ENCODE measurements at regions not wholly inside any gene's neighbourhood (a gene's known extent, or its start where the extent isn't known, plus 50 kb on each side); places are given as distances from the start of the nearest gene placed in this dataset.

GRCh38 chr5:75928992-75929391, 154.2 kb upstream of the SV2C start:
- Histone ChIP-seq H3K27ac (ENCODE audit: low read depth, low read length) (no peak overlapping the region), H4K20me1 (ENCODE audit: control insufficient read depth, insufficient read depth, low read depth, low read length) (no peaks in the 10 kb centered on the region), H3K9me3 (ENCODE audit: control insufficient read depth, insufficient read depth, low read length) (no peaks in the 10 kb centered on the region), H3K4me2 (ENCODE audit: low read length) (no peak overlapping the region), H3K4me3 (ENCODE audit: low read length) (no peak overlapping the region), H3F3A (ENCODE audit: control insufficient read depth, insufficient read depth) (no peaks in the 10 kb centered on the region), H3K9me2 (replicated peaks; ENCODE audit: control insufficient read depth, low read length) (no peaks in the 10 kb centered on the region), H3K36me3 (ENCODE audit: control insufficient read depth, low read length) (no peaks in the 10 kb centered on the region), H3K4me1 (ENCODE audit: control insufficient read depth, low read length) (no peaks in the 10 kb centered on the region), H3K27me3 (ENCODE audit: control insufficient read depth, low read length) (no peaks in the 10 kb centered on the region), H3K79me2 (ENCODE audit: control insufficient read depth, low read length) (no peaks in the 10 kb centered on the region)
- TF ChIP-seq, protein P1, sequence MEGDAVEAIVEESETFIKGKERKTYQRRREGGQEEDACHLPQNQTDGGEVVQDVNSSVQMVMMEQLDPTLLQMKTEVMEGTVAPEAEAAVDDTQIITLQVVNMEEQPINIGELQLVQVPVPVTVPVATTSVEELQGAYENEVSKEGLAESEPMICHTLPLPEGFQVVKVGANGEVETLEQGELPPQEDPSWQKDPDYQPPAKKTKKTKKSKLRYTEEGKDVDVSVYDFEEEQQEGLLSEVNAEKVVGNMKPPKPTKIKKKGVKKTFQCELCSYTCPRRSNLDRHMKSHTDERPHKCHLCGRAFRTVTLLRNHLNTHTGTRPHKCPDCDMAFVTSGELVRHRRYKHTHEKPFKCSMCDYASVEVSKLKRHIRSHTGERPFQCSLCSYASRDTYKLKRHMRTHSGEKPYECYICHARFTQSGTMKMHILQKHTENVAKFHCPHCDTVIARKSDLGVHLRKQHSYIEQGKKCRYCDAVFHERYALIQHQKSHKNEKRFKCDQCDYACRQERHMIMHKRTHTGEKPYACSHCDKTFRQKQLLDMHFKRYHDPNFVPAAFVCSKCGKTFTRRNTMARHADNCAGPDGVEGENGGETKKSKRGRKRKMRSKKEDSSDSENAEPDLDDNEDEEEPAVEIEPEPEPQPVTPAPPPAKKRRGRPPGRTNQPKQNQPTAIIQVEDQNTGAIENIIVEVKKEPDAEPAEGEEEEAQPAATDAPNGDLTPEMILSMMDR (IDR thresholded peaks at IDR 0.05; ENCODE audit: low read depth, low read length, poor library complexity, severe bottlenecking) = no peak
- TF ChIP-seq EZH2phosphoT487 (IDR thresholded peaks at IDR 0.05; ENCODE audit: borderline replicate concordance, low read length) = no peak

- Histone ChIP-seq H4K20me1 (ENCODE audit: control insufficient read depth, insufficient read depth, low read depth, low read length) (no peaks in the 10 kb centered on the region), H3K4me2 (ENCODE audit: low read length) (no peak overlapping the region), H3K27me3 (ENCODE audit: control insufficient read depth, low read length) (no peaks in the 10 kb centered on the region), H3K27ac (ENCODE audit: low read depth, low read length) (no peak overlapping the region), H3K4me1 (ENCODE audit: control insufficient read depth, low read length) (no peaks in the 10 kb centered on the region), H3F3A (ENCODE audit: control insufficient read depth, insufficient read depth) (no peaks in the 10 kb centered on the region), H3K79me2 (ENCODE audit: control insufficient read depth, low read length) (no peaks in the 10 kb centered on the region), H3K36me3 (ENCODE audit: control insufficient read depth, low read length) (no peaks in the 10 kb centered on the region), H3K4me3 (ENCODE audit: low read length) (no peak overlapping the region), H3K9me3 (ENCODE audit: control insufficient read depth, insufficient read depth, low read length) (no peaks in the 10 kb centered on the region), H3K9me2 (replicated peaks; ENCODE audit: control insufficient read depth, low read length) (no peaks in the 10 kb centered on the region)
- TF ChIP-seq EZH2phosphoT487 (IDR thresholded peaks at IDR 0.05; ENCODE audit: borderline replicate concordance, low read length) = no peak
- TF ChIP-seq, protein P1 (IDR thresholded peaks at IDR 0.05; ENCODE audit: low read depth, low read length, poor library complexity, severe bottlenecking) = no peak
Measured at GRCh38 chr5:75922480-75922879, 160.7 kb upstream of the SV2C start.

GRCh38 chr5:75921011-75921410, 162.2 kb upstream of the SV2C start:
- H3K4me3 ChIP-seq (ENCODE audit: low read length) = no peak overlapping the region
- TF ChIP-seq, protein P1 (IDR thresholded peaks at IDR 0.05; ENCODE audit: low read depth, low read length, poor library complexity, severe bottlenecking) = no peak
- no peak for TF ChIP-seq EZH2phosphoT487 (IDR thresholded peaks at IDR 0.05; ENCODE audit: borderline replicate concordance, low read length)
- H3K27ac ChIP-seq (ENCODE audit: low read depth, low read length) = no peak overlapping the region
- H3K4me2 ChIP-seq (ENCODE audit: low read length) = no peak overlapping the region
- H3F3A ChIP-seq (ENCODE audit: control insufficient read depth, insufficient read depth) = no peaks in the 10 kb centered on the region
- no peaks in the 10 kb centered on the region for H3K9me2 ChIP-seq (replicated peaks; ENCODE audit: control insufficient read depth, low read length)
- H3K79me2 ChIP-seq (ENCODE audit: control insufficient read depth, low read length) = no peaks in the 10 kb centered on the region
- no peaks in the 10 kb centered on the region for H3K4me1 ChIP-seq (ENCODE audit: control insufficient read depth, low read length)
- H3K27me3 ChIP-seq (ENCODE audit: control insufficient read depth, low read length) = no peaks in the 10 kb centered on the region
- no peaks in the 10 kb centered on the region for H3K9me3 ChIP-seq (ENCODE audit: control insufficient read depth, insufficient read depth, low read length)
- no peaks in the 10 kb centered on the region for H4K20me1 ChIP-seq (ENCODE audit: control insufficient read depth, insufficient read depth, low read depth, low read length)
- H3K36me3 ChIP-seq (ENCODE audit: control insufficient read depth, low read length) = no peaks in the 10 kb centered on the region

GRCh38 chr5:75916144-75916543, 167.0 kb upstream of the SV2C start:
- no peaks in the 10 kb centered on the region; the same call in 1 of the 2 replicates for H3K27me3 ChIP-seq (ENCODE audit: control insufficient read depth, low read length)
- H3K36me3 ChIP-seq (ENCODE audit: control insufficient read depth, low read length) = no peaks in the 10 kb centered on the region
- TF ChIP-seq EZH2phosphoT487 (IDR thresholded peaks at IDR 0.05; ENCODE audit: borderline replicate concordance, low read length) = no peak
- TF ChIP-seq, protein P1 (IDR thresholded peaks at IDR 0.05; ENCODE audit: low read depth, low read length, poor library complexity, severe bottlenecking) = no peak
- H3K4me1 ChIP-seq (ENCODE audit: control insufficient read depth, low read length) = no peaks in the 10 kb centered on the region
- no peaks in the 10 kb centered on the region for H3K9me2 ChIP-seq (replicated peaks; ENCODE audit: control insufficient read depth, low read length)
- H3F3A ChIP-seq (ENCODE audit: control insufficient read depth, insufficient read depth) = no peaks in the 10 kb centered on the region
- H4K20me1 ChIP-seq (ENCODE audit: control insufficient read depth, insufficient read depth, low read depth, low read length) = no peaks in the 10 kb centered on the region
- no peaks in the 10 kb centered on the region for H3K9me3 ChIP-seq (ENCODE audit: control insufficient read depth, insufficient read depth, low read length)
- no peak overlapping the region for H3K4me3 ChIP-seq (ENCODE audit: low read length)
- no peak overlapping the region for H3K4me2 ChIP-seq (ENCODE audit: low read length)
- H3K79me2 ChIP-seq (ENCODE audit: control insufficient read depth, low read length) = no peaks in the 10 kb centered on the region
- no peak overlapping the region for H3K27ac ChIP-seq (ENCODE audit: low read depth, low read length)

Data from DOHH2 (cell line).